Suppressor macrophage treated with lipopolysaccharide for 1 hour (primary cell): ENCODE measurements at regions not wholly inside any gene's neighbourhood (a gene's known extent, or its start where the extent isn't known, plus 50 kb on each side); places are given as distances from the start of the nearest gene placed in this dataset.

Experiments used
- DNase-seq, 3 donors: peaks; one replicate each; pipeline ENCODE4 v3.0.0-alpha.2; 2020 to 2022

DNA sequence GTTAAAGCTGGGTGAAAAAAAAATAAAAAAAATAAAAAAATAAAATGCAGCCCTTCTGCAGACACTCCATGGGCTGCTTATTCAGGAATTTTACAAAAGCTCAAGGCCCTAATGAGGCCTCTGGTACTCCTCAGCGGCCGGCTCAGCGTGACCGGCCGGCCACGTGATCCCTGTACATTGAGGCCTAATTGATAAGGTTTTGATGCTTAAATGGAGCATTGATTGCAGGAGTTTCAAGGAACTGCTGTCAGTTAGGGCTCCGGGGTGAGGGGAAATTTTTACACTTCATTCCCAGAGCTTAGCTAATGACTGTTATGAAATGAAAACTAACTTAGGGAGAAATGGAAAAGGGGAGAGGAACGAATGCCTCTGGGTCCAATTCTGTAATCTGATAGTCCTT is 368.8 kb upstream of the KIRREL3 start:
- no peak for DNase-seq

- no peak for DNase-seq
These were observed 362.3 kb upstream of the KIRREL3 start for GRCh38 chr11:127362754-127363308.

- DNase-seq: no peak
These were observed 357.6 kb upstream of the KIRREL3 start for GRCh38 chr11:127358160-127358559.

DNA sequence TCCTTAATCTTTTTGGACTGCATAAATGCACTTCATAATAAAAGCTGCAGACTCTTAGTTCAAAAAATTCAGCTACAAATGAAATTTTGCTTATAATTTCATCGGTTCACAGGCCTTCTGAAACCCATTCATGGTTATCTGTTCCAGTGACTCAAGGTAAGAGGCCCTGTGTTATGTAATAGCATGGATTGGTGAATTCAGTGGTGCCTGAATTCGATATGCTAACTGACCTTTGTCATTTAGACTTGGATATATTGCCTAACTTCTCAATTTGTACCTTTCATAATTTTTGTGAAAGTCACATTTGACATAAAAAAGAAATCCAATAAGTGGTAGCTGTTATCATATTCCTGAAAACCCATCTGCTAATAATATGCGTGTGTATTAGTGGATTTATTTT is 349.9 kb upstream of the KIRREL3 start:
- no peak for DNase-seq

- peak; percentile 34 to 58 (median 34) for DNase-seq
These were observed 345.4 kb upstream of the KIRREL3 start for GRCh38 chr11:127345819-127346459.

DNA sequence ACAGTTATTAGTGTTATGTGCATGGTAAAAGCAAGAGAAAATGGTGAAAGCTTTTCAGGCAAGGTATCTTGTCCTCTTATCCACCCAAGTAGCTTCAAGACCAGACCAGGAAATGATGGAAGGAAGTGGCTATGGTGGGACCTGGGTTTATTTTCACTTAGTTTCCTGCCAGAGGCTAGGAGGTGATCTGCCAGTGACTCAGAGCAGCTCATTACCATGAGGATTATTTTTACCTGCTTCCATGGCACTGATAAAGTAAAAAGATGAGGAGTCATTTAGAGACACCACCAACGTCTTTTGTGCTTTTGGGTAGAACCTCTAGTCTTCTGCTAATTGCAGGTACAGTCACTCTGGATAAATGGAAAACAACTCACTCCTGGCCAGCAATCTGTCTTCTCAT is 339.9 kb upstream of the KIRREL3 start:
- DNase-seq: no peak

GRCh38 chr11:127339376-127339775 is 338.8 kb upstream of the KIRREL3 start:
- no peak for DNase-seq

GRCh38 chr11:127338380-127339259 is 338.1 kb upstream of the KIRREL3 start:
- DNase-seq: no peak

GRCh38 chr11:127334466-127334865 is 333.9 kb upstream of the KIRREL3 start:
- no peak for DNase-seq

DNA sequence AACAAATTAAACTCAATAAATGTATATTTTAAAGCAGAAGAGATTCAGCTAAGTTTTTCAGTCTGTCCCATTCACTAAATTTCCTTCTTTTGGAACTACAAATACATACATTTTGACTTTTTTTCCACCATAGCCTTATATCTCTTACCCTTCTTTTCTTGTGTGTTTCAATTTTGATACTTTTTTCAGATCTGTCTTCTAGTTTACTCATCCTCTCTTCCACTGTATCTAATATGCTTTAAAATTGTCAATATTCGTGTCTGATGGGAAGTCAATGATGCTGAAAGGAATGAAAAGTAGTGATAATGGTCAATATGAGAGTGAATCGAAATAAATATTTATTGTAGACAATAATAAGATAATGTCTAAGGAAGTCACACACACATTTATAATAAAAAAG is 332.3 kb upstream of the KIRREL3 start:
- DNase-seq: no peak

DNA sequence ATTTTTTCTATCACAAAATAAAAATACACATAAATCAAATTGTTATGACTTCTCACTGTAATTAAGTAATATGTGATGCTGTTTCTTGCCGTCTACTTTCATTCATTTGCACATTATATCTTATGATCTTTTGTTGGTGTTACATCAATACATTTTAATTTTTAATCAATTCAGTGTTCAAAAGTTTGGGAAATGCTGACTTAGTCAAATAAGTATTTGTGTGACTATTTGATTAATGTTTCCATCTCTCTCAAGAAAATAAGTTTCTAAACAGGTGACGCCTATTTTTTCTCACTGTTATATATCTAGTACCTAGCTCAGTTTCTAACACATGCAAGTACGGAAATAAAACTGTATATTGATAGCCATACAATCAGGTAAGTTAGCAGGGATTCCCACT is 329.5 kb upstream of the KIRREL3 start:
- no peak for DNase-seq

- DNase-seq: no peak
These were observed 307.7 kb upstream of the KIRREL3 start for GRCh38 chr11:127308291-127308690.

GRCh38 chr11:127307700-127308099 is 307.1 kb upstream of the KIRREL3 start:
- DNase-seq: no peak

DNA sequence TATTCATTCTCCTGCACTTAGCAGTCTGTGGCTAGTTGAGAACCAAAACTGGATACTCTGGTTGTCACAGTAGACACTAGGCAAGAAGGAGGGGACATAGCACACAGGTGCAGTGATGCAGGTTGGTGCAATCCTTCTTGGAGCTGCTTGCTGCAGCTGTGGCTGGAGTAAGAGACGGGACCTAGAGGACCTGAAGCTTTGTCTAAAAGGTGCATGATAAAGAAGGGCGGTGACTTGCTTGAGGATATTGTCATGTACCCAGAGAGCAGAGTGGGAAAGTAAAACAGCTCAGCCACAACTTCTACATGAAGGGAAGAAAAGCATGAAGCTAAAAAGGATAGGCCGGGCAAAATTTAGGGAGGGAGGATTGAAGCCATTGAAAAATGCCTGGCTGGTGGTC is 304.1 kb upstream of the KIRREL3 start:
- DNase-seq: no peak

DNA sequence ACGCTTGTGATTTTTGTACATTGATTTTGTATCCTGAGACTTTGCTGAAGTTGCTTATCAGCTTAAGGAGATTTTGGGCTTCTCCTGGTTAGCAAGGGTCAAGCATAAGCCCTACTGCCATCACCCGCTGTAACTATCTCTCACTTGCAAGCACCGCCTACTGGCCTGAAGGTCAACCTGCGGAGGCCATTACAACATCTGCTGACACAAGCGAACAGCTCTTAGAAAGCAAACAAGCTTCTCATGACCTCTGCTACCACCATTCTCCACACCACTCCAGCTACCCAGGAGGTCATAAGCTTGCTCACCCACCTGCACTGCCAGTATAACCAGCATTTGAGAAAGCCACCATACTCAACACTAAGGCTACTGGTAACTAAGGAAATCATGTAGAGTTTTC is 288.4 kb upstream of the KIRREL3 start:
- DNase-seq: no peak

DNA sequence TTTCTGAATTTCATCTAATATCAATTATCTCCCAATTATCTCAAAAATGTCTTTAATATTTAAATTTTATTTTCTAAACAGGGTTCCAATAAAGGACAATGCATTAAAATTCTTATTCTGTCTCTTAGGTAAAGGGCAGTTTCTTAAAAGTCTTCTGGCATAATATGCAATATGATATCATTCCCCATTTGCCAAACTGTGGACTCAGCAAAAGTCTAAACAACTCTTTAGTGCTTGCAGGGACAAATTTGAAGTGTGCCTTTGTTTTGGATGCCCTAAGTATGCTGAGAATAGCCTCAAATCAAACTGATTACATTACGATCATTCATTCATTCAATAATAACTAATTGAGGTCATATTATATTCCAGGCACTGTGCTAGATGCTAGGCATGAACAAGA is 281.0 kb upstream of the KIRREL3 start:
- DNase-seq: no peak

DNA sequence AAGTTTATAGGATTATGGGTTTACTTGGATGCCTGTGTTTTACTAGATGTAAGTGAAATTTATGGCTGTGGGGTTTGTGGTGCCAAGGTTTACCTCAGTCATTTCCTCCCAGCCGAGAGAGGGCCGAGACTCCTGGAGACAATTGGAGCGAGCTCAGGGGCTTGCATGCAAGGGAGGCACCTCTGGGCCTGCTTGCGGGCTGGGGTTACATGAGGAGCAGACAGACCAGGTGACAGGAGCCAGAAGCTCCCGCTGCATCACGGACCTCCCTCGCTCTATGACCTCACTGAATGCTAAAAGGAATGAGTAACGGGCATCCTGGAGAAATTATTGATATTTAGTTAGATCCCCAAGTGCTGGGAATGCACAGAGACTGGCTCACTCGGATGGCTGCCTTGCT is 275.2 kb upstream of the KIRREL3 start:
- no peak for DNase-seq

DNA sequence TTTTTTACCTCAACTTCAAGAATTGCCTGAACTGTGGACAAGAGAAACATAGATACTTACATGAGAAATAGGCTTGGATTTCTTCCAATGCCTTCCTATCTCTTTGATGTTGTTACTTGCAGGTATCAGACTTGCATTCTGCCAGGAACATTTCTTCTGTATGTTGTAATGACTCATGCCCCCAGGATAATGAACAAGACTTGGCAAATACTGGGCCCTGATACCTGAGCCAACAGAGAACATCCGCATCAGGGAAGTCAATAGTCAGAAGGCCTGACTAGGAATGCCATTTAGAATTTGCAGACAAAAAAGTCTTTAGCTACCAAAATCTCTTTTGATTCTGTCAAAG is 273.7 kb upstream of the KIRREL3 start:
- no peak for DNase-seq

- no peak for DNase-seq
These were observed 273.2 kb upstream of the KIRREL3 start for GRCh38 chr11:127273593-127274327.

DNA sequence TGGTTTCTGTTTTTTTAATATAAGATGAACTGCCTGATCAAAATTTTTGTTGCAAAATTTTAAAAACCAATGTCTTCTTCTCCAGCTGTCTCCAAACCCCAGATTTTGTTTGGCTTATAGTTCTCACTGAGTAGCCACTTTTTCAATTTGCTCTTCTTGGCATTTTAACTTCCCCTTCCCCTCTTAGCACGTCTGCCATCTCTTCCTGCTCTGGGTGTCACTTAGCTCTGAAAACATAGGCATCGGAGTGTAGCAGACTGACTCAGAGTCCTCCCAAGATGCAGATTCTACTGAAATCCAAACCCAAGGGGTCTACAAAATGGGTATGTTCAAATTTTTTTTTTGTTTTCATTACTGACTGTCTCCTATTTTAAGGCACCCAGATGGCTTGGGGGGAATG is 270.3 kb upstream of the KIRREL3 start:
- no peak for DNase-seq

DNA sequence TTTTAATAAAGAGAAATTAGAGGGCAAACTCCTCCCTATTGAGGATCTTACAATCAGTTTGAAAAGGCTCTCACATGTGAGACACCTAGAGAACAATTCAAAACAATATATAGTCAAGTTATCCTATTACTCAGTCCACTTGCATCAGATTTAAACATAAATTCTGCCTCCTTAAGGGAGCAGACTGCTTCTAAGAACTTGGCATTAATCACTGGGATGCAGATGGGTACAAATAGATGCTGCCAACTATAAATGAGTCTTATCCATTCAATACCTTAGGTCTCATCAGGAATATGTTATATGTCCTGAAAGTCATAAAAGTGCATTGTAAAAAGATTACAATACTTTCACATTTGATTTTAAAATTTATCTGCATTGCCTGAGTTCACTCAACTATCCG is 269.3 kb upstream of the KIRREL3 start:
- DNase-seq: no peak

- no peak for DNase-seq
These were observed 268.4 kb upstream of the KIRREL3 start for GRCh38 chr11:127268932-127269331.

GRCh38 chr11:127268521-127268920 is 268.0 kb upstream of the KIRREL3 start:
- no peak for DNase-seq

- no peak for DNase-seq
These were observed 258.5 kb upstream of the KIRREL3 start for GRCh38 chr11:127259102-127259501.
